Gastroesophageal sphincter (tissue), 3 donors: ENCODE measurements at regions not wholly inside any gene's neighbourhood (a gene's known extent, or its start where the extent isn't known, plus 50 kb on each side); places are given as distances from the start of the nearest gene placed in this dataset.

Experiments
- EP300 ChIP-seq: sonication (generic); formaldehyde crosslinking; IDR thresholded peaks from one replicate; pipeline ENCODE4 v1.6.1; 2017; ENCODE audit warnings: antibody characterized with exemption, mild to moderate bottlenecking
- POLR2A ChIP-seq, 2 donors: fragments of 450-650 bp; IDR thresholded peaks; one replicate each; pipeline ENCODE4 v1.6.1; 2017; ENCODE audit warnings: antibody characterized with exemption in 2 of 2, mild to moderate bottlenecking in 2 of 2, moderate library complexity in 1 of 2
- POLR2AphosphoS5 ChIP-seq: sonication (generic); formaldehyde crosslinking; IDR thresholded peaks from one replicate; pipeline ENCODE4 v1.6.1; 2017; ENCODE audit warnings: antibody characterized with exemption
- TF ChIP-seq, protein P1 (sequence below), 4 experiments: fragments of 200-600 bp in 2 of 4; fragments of 450-650 bp in 2 of 4; sonication (generic) in 1 of 4; IDR thresholded peaks; one replicate each; pipeline ENCODE4 v1.5.1; 2017 to 2019; ENCODE audit warnings: antibody characterized with exemption in 4 of 4, mild to moderate bottlenecking in 2 of 4, moderate library complexity in 2 of 4

DNA sequence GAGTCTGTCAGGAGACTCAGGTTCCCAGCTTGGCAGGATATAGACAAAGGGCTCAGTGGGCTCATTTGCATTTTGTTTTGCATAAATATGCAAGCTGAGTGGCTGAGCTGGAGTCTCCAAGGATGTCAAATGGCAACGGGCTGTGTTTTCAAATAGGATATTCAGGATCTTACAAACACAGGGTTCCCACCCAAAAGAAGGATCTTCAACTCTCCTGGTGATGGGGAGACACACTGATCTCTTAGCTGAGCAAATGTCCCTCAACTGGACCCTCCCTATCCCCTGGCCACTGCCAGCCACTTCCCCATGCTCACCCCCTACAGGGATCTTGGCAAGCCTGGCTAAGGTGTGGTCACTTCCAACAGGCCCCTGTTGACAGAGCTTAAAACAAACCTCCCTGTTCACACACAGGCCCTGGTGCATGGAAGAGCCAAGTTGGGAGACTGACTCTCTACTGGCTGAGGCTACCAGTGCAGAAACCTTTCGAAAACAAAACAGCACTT is 61.6 kb downstream of the SOX9 start:
- TF ChIP-seq EP300, result no peak
- TF ChIP-seq, protein P1, sequence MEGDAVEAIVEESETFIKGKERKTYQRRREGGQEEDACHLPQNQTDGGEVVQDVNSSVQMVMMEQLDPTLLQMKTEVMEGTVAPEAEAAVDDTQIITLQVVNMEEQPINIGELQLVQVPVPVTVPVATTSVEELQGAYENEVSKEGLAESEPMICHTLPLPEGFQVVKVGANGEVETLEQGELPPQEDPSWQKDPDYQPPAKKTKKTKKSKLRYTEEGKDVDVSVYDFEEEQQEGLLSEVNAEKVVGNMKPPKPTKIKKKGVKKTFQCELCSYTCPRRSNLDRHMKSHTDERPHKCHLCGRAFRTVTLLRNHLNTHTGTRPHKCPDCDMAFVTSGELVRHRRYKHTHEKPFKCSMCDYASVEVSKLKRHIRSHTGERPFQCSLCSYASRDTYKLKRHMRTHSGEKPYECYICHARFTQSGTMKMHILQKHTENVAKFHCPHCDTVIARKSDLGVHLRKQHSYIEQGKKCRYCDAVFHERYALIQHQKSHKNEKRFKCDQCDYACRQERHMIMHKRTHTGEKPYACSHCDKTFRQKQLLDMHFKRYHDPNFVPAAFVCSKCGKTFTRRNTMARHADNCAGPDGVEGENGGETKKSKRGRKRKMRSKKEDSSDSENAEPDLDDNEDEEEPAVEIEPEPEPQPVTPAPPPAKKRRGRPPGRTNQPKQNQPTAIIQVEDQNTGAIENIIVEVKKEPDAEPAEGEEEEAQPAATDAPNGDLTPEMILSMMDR (IDR thresholded peaks at IDR 0.05), result no peak
- no peak for TF ChIP-seq POLR2A (IDR thresholded peaks at IDR 0.05)
- no peak for TF ChIP-seq POLR2AphosphoS5
